ENCODE measurements at regions not wholly inside any gene's neighbourhood (a gene's known extent, or its start where the extent isn't known, plus 50 kb on each side); places are given as distances from the start of the nearest gene placed in this dataset.

DNA sequence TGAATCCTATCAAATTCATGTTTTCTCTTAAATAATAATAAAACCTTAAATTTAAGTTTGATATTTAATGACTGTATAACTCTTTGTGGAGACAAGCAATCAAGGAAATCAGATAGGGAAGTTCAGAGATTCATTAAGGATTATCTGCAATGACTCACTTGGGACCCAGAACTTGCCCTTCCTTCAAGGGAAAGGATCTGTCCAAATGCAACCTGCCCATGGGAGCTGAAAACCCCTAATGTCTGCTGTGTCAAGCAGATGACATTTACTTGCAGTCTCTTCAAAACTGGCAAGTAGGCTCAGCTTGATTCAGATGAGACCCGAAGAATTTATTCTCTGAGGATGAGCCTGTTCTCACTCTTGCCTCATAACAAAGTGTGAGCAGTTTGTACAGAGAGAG is 1577.6 kb downstream of the EFNA5 start:
- Histone ChIP-seq H3K4ac (ENCODE audit: low read depth, low read length) (no peak overlapping the region), H4K8ac (ENCODE audit: low read depth in 2 of 2, low read length in 2 of 2) (no peak overlapping the region), H2AK9ac (replicated peaks; ENCODE audit: low read depth, low read length, poor library complexity) (no peak overlapping the region), H2BK120ac (ENCODE audit: low read depth, low read length) (no peak overlapping the region), H3K27me3 (ENCODE audit: control insufficient read depth, insufficient read depth, low read length) (no peaks in the 10 kb centered on the region), H3K79me1 (ENCODE audit: low read depth in 1 of 2, low read length in 2 of 2) (no peaks in the 10 kb centered on the region), H3K56ac (ENCODE audit: extremely low read depth, insufficient read depth, low read length) (no peak overlapping the region), H2BK15ac (ENCODE audit: low read depth, low read length) (no peak overlapping the region), H4K5ac (ENCODE audit: low read depth, low read length) (no peak overlapping the region), H3K14ac (replicated peaks; ENCODE audit: low read depth, low read length) (0 out of 2 replicates have a peak overlapping the region, but pooled peaks have one; percentile 39), H2BK20ac (ENCODE audit: low read depth, low read length) (no peak overlapping the region; the same call in 1 of the 2 replicates), H3K27ac (ENCODE audit: insufficient read depth, low read length) (no peak overlapping the region), H4K20me1 (ENCODE audit: insufficient read depth, low read length) (no peaks in the 10 kb centered on the region), H3K36me3 (ENCODE audit: control insufficient read depth, insufficient read depth, low read length) (no peaks in the 10 kb centered on the region), H3K4me2 (ENCODE audit: low read depth, low read length) (no peak overlapping the region), H3K23ac (ENCODE audit: low read depth, low read length) (0 out of 2 replicates have a peak overlapping the region, but pooled peaks have one; percentile 24), H2BK5ac (ENCODE audit: low read depth, low read length, poor library complexity, severe bottlenecking) (no peak overlapping the region), H3K9me1 (ENCODE audit: insufficient read depth, low read length) (peaks cover 4% of the 10 kb centered on the region; the same call in 1 of the 2 replicates), H3K9ac (ENCODE audit: low read depth, low read length) (no peak overlapping the region), H2AK5ac (ENCODE audit: low read depth, low read length) (no peak overlapping the region), H3K9me3 (ENCODE audit: control insufficient read depth, insufficient read depth, low read length) (no peaks in the 10 kb centered on the region), H3K4me1 (ENCODE audit: control insufficient read depth, insufficient read depth, low read length) (peaks cover 5% of the 10 kb centered on the region; the same call in 1 of the 2 replicates), H4K91ac (ENCODE audit: insufficient read depth, low read depth, low read length) (no peak overlapping the region), H3K18ac (ENCODE audit: low read depth, low read length) (no peak overlapping the region), H3K4me3 (ENCODE audit: insufficient read depth, low read depth, low read length) (no peak overlapping the region), H2AFZ (replicated peaks; ENCODE audit: low read length, poor library complexity) (no peak overlapping the region)
- in situ Hi-C loops (cut with MboI; ENCODE audit: low sequenced_read_pairs) = no loop called here
- ChIA-PET CTCF (interaction anchor here (0.7 kb wide), 1 partner anchor 13 kb away, joined by 3 read pairs; no protein-coding TSS in a partner anchor), POLR2A (ENCODE audit: unreplicated experiment) (no interaction called here)
- DNase-seq (no peak), ATAC-seq (ENCODE audit: low read depth) (no peak)
- no TSS peak for BruUV-seq (replicated peaks)
- WGBS, 2 experiments (ENCODE audit: extremely low coverage in 2 of 2, insufficient read length in 1 of 2) = 100% methylated on average over 1 of the region's 1 CpG; no CpG with 5 or more reads in 1 of the 2 experiments
- intact Hi-C loops (cut with micrococcal nuclease) = no loop called here
- no peak for TF ChIP-seq RAD21 (IDR thresholded peaks at IDR 0.05; ENCODE audit: low read length)
- no peak for TF ChIP-seq RFX5 (IDR thresholded peaks at IDR 0.05; ENCODE audit: low read depth, low read length)
- no peak for TF ChIP-seq CEBPB (IDR thresholded peaks at IDR 0.05; ENCODE audit: low read depth, low read length)
- TF ChIP-seq CHD1 (IDR thresholded peaks at IDR 0.05; ENCODE audit: low read depth, low read length) = no peak
- TF ChIP-seq NFE2L2 (IDR thresholded peaks at IDR 0.05; ENCODE audit: low read depth, low read length) = no peak
- TF ChIP-seq BHLHE40 (IDR thresholded peaks at IDR 0.05; ENCODE audit: low read depth, low read length) = no peak
- no peak for TF ChIP-seq MAZ (IDR thresholded peaks at IDR 0.05; ENCODE audit: borderline replicate concordance, low read depth, low read length)
- TF ChIP-seq POLR2A (IDR thresholded peaks at IDR 0.05; ENCODE audit: low read depth, low read length) = no peak
- no peak for TF ChIP-seq MXI1 (IDR thresholded peaks at IDR 0.05; ENCODE audit: borderline replicate concordance, low read depth, low read length)
- TF ChIP-seq MAFK (IDR thresholded peaks at IDR 0.05; ENCODE audit: low read depth, low read length) = no peak
- TF ChIP-seq SMC3 (IDR thresholded peaks at IDR 0.05; ENCODE audit: low read depth, low read length) = no peak
- no peak for TF ChIP-seq RCOR1 (IDR thresholded peaks at IDR 0.05; ENCODE audit: insufficient replicate concordance, low read length)
- TF ChIP-seq, protein P1, sequence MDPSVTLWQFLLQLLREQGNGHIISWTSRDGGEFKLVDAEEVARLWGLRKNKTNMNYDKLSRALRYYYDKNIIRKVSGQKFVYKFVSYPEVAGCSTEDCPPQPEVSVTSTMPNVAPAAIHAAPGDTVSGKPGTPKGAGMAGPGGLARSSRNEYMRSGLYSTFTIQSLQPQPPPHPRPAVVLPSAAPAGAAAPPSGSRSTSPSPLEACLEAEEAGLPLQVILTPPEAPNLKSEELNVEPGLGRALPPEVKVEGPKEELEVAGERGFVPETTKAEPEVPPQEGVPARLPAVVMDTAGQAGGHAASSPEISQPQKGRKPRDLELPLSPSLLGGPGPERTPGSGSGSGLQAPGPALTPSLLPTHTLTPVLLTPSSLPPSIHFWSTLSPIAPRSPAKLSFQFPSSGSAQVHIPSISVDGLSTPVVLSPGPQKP (IDR thresholded peaks at IDR 0.05; ENCODE audit: borderline replicate concordance, low read depth, low read length) = no peak
- no peak for TF ChIP-seq FOS (IDR thresholded peaks at IDR 0.05; ENCODE audit: low read depth, low read length)
- dilution Hi-C loops (cut with HindIII; ENCODE audit: low sequenced_read_pairs, unreplicated experiment) = no loop called here

Data from IMR-90 (cell line).